HepG2 (cell line): ENCODE measurements at regions not wholly inside any gene's neighbourhood (a gene's known extent, or its start where the extent isn't known, plus 50 kb on each side); places are given as distances from the start of the nearest gene placed in this dataset.

Experiments
- ATAD3A ChIP-seq: sonication (generic); formaldehyde crosslinking; IDR thresholded peaks from 2 replicates; pipeline ENCODE4 v1.4.0; 2020; ENCODE audit warnings: missing genetic modification reagents
- ATF1 ChIP-seq: IDR thresholded peaks from 2 replicates; pipeline ENCODE4 v1.6.1; 2016; ENCODE audit warnings: mild to moderate bottlenecking, control low read depth
- CREB3 ChIP-seq: sonication (generic); formaldehyde crosslinking; IDR thresholded peaks from 2 replicates; pipeline ENCODE4 v1.5.0; 2020; ENCODE audit warnings: missing genetic modification reagents
- ZNF317 ChIP-seq: sonication (generic); formaldehyde crosslinking; IDR thresholded peaks from 2 replicates; pipeline ENCODE4 v1.5.0; 2020; ENCODE audit warnings: mild to moderate bottlenecking, missing genetic modification reagents
- ZNF318 ChIP-seq: sonication (generic); formaldehyde crosslinking; IDR thresholded peaks from 2 replicates; pipeline ENCODE4 v1.4.0; 2020; ENCODE audit warnings: mild to moderate bottlenecking, missing genetic modification reagents
- ZNF510 ChIP-seq: sonication (generic); formaldehyde crosslinking; IDR thresholded peaks from 2 replicates; pipeline ENCODE4 v1.4.0; 2020; ENCODE audit warnings: low read depth, mild to moderate bottlenecking, missing genetic modification reagents
- ZUFSP ChIP-seq: sonication (generic); formaldehyde crosslinking; IDR thresholded peaks from 2 replicates; pipeline ENCODE4 v1.9.0; 2021; ENCODE audit warnings: missing genetic modification reagents, mild to moderate bottlenecking, borderline replicate concordance

DNA sequence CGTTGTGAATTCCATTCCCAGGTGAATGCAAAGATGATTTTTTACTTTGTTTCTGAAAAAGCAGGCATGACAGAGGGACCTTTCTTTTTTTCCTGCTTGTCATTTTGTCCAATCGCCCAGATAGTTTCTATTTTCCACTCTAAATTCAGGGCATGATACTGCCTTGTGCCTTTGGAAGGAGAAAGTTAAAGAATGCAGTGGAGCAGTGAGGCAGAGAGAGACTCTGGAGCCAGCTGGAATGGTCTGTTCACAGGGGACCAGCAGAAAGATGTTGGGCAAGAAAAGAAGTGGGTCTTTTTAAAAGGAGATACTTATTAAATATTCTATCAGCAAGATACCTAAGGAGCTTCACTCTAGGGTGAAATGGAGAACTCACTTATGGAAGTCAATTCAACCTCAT, 532.3 kb downstream of the BRINP1 start (continued):
- TF ChIP-seq ZNF318 (CRISPR knock-in tag) (no peak), CREB3 (CRISPR knock-in tag) (no peak), ATF1 (no peak), ZNF510 (CRISPR knock-in tag) (no peak), ATAD3A (CRISPR knock-in tag) (no peak), ZNF317 (CRISPR knock-in tag) (no peak), ZUFSP (CRISPR knock-in tag) (no peak)
